ENCODE measurements at regions not wholly inside any gene's neighbourhood (a gene's known extent, or its start where the extent isn't known, plus 50 kb on each side); places are given as distances from the start of the nearest gene placed in this dataset.

DNA sequence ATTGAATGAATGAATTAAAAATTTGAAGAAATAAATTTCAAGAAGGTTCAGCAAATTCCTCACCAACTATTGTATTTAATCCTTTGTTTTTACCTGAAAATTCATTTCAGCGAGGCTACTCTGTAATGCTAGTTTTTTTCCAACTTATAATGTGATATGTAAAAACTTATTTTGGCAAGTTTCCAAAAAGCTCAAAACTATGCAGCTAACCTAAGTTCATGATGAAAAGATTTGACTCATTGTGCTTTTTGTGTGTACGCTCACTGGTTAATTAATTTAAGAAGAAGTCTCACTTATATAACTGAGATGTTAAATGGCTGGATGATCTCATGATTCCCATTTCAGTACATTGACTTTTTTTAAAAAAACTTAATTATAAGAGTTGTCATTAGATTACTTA lies 196.0 kb upstream of the SAMSN1 start:
- TF ChIP-seq, protein P1, sequence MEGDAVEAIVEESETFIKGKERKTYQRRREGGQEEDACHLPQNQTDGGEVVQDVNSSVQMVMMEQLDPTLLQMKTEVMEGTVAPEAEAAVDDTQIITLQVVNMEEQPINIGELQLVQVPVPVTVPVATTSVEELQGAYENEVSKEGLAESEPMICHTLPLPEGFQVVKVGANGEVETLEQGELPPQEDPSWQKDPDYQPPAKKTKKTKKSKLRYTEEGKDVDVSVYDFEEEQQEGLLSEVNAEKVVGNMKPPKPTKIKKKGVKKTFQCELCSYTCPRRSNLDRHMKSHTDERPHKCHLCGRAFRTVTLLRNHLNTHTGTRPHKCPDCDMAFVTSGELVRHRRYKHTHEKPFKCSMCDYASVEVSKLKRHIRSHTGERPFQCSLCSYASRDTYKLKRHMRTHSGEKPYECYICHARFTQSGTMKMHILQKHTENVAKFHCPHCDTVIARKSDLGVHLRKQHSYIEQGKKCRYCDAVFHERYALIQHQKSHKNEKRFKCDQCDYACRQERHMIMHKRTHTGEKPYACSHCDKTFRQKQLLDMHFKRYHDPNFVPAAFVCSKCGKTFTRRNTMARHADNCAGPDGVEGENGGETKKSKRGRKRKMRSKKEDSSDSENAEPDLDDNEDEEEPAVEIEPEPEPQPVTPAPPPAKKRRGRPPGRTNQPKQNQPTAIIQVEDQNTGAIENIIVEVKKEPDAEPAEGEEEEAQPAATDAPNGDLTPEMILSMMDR (IDR thresholded peaks at IDR 0.05), result no peak
- TF ChIP-seq POLR2A (IDR thresholded peaks at IDR 0.05), result no peak
